Adrenal gland (tissue), 9 donors: ENCODE measurements at regions not wholly inside any gene's neighbourhood (a gene's known extent, or its start where the extent isn't known, plus 50 kb on each side); places are given as distances from the start of the nearest gene placed in this dataset.

ENCODE experiments used
- DNase-seq, 7 donors: peaks; one replicate each; pipeline ENCODE4 v3.0.0-alpha.2; 2019 to 2020
- H3K27ac ChIP-seq, 5 donors: fragments of 200-600 bp; sonication (generic) in 4 of 5; 1 replicate in 3 of 5; 2 replicates in 2 of 5; pipeline versions ENCODE4 v1.5.1 to v1.8.0; 2016 to 2020; ENCODE audit warnings: mild to moderate bottlenecking in 1 of 5
- H3K27me3 ChIP-seq: fragments of 200-600 bp; 2 replicates; pipeline ENCODE4 v1.8.0; 2021
- H3K36me3 ChIP-seq, 2 donors: fragments of 200-600 bp; replicated peaks in 1 of 2; 1 replicate in 1 of 2; 2 replicates in 1 of 2; pipeline versions ENCODE4 v1.5.1 to v1.8.0; 2018 to 2022
- H3K4me1 ChIP-seq, 2 donors: fragments of 200-600 bp; replicated peaks in 1 of 2; 1 replicate in 1 of 2; 2 replicates in 1 of 2; pipeline versions ENCODE4 v1.5.1 to v1.8.0; 2018 to 2021
- H3K4me3 ChIP-seq, 4 donors: fragments of 200-600 bp; sonication (generic) in 3 of 4; one replicate each; pipeline ENCODE4 v1.5.1; 2016 to 2018
- H3K9me3 ChIP-seq, 3 donors: fragments of 200-600 bp; sonication (generic) in 1 of 3; replicated peaks in 1 of 3; 1 replicate in 2 of 3; 2 replicates in 1 of 3; pipeline versions ENCODE4 v1.5.1 to v1.8.0; 2016 to 2021
- CTCF ChIP-seq, 6 experiments: fragments of 450-650 bp in 4 of 6; fragments of 200-600 bp in 2 of 6; sonication (generic) in 1 of 6; IDR thresholded peaks; 1 replicate in 5 of 6; 2 replicates in 1 of 6; pipeline versions ENCODE4 v1.5.1 to v1.8.0; 2016 to 2021; ENCODE audit warnings: antibody characterized with exemption in 6 of 6, mild to moderate bottlenecking in 2 of 6, moderate library complexity in 1 of 6
- POLR2A ChIP-seq, 2 donors: fragments of 450-650 bp; IDR thresholded peaks; one replicate each; pipeline ENCODE4 v1.6.1; 2017; ENCODE audit warnings: antibody characterized with exemption in 2 of 2, mild to moderate bottlenecking in 2 of 2, moderate library complexity in 1 of 2
- WGBS, 4 donors: extraction: QIAGEN DNeasy Blood & Tissue Kit in 2 of 4; methylation state at CpG; one replicate each; pipeline versions ENCODE4 v1.1.5 to v1.1.7; 2013 to 2017; 5-methylcytosine and 5-hydroxymethylcytosine counted together
- intact Hi-C, 2 donors: fragments of 100-400 bp; cut with DNase I; formaldehyde crosslinking; loops; one replicate each; pipeline versions ENCODE4 v1.14.1 to v1.15.0; 2022 to 2023
- donor health status: healthy with polysubstance abuse.
- donor health status: Bipolar disorder and iron deficiency.
- donor health status: DM: yes; HTN: yes; CAD: no.
- donor health status: DM: no; HTN: no; CAD: no.
- donor health status: DM: no; HTN: no; CAD: no.

GRCh38 chr5:117667105-117667504 lies 1092.5 kb upstream of the SEMA6A start:
- WGBS, 4 donors: 65 to 85% (median 78%) methylated on average over 3 of the region's 3 CpGs
- no peak for DNase-seq
- H3K4me1 ChIP-seq: no peaks in the 10 kb centered on the region
- no peak for TF ChIP-seq POLR2A (IDR thresholded peaks at IDR 0.05)
- TF ChIP-seq CTCF (IDR thresholded peaks at IDR 0.05): no peak
- no peaks in the 10 kb centered on the region for H3K36me3 ChIP-seq
- H3K9me3 ChIP-seq: no peaks in the 10 kb centered on the region
- intact Hi-C loops: no loop called here
- H3K27ac ChIP-seq: no peak overlapping the region
- H3K4me3 ChIP-seq: no peak overlapping the region
- H3K27me3 ChIP-seq: no peaks in the 10 kb centered on the region

- Histone ChIP-seq H3K9me3 (no peaks in the 10 kb centered on the region), H3K4me1 (no peaks in the 10 kb centered on the region), H3K36me3 (no peaks in the 10 kb centered on the region), H3K27me3 (no peaks in the 10 kb centered on the region), H3K27ac (no peak overlapping the region), H3K4me3 (no peak overlapping the region)
- no peak for DNase-seq
- intact Hi-C loops: no loop called here
- 64 to 90% (median 77%) methylated on average over 1 of the region's 1 CpG for WGBS, 4 donors
- TF ChIP-seq CTCF (IDR thresholded peaks at IDR 0.05) (no peak), POLR2A (IDR thresholded peaks at IDR 0.05) (no peak)
These were observed 1090.5 kb upstream of the SEMA6A start for GRCh38 chr5:117665121-117665520.

GRCh38 chr5:117662361-117662760 lies 1087.7 kb upstream of the SEMA6A start:
- Histone ChIP-seq H3K4me1 (no peaks in the 10 kb centered on the region), H3K27me3 (no peaks in the 10 kb centered on the region), H3K27ac (no peak overlapping the region), H3K4me3 (no peak overlapping the region), H3K9me3 (no peaks in the 10 kb centered on the region), H3K36me3 (no peaks in the 10 kb centered on the region)
- 75 to 88% (median 79%) methylated on average over 2 of the region's 2 CpGs for WGBS, 4 donors
- no peak for TF ChIP-seq POLR2A (IDR thresholded peaks at IDR 0.05)
- no peak for DNase-seq
- intact Hi-C loops: no loop called here

- Histone ChIP-seq H3K9me3 (no peaks in the 10 kb centered on the region), H3K27ac (no peak overlapping the region), H3K36me3 (no peaks in the 10 kb centered on the region), H3K4me3 (no peak overlapping the region), H3K27me3 (no peaks in the 10 kb centered on the region), H3K4me1 (no peaks in the 10 kb centered on the region)
- 63 to 82% (median 67%) methylated on average over 1 of the region's 1 CpG for WGBS, 4 donors
- intact Hi-C loops: no loop called here
- no peak for TF ChIP-seq POLR2A (IDR thresholded peaks at IDR 0.05)
- TF ChIP-seq CTCF (IDR thresholded peaks at IDR 0.05): no peak
- no peak for DNase-seq
These were observed 1082.9 kb upstream of the SEMA6A start for GRCh38 chr5:117657541-117657940.

GRCh38 chr5:117652958-117653280 lies 1078.3 kb upstream of the SEMA6A start:
- Histone ChIP-seq H3K9me3 (no peaks in the 10 kb centered on the region), H3K4me3 (no peak overlapping the region), H3K4me1 (no peaks in the 10 kb centered on the region), H3K27ac (no peak overlapping the region), H3K27me3 (no peaks in the 10 kb centered on the region), H3K36me3 (no peaks in the 10 kb centered on the region)
- TF ChIP-seq POLR2A (IDR thresholded peaks at IDR 0.05): no peak
- no peak for TF ChIP-seq CTCF (IDR thresholded peaks at IDR 0.05)
- intact Hi-C loops: no loop called here
- no peak for DNase-seq
- 74 to 82% (median 78%) methylated on average over 3 of the region's 3 CpGs for WGBS, 4 donors
